OCI-LY3 (cell line): ENCODE measurements at regions not wholly inside any gene's neighbourhood (a gene's known extent, or its start where the extent isn't known, plus 50 kb on each side); places are given as distances from the start of the nearest gene placed in this dataset.

Experiments
- CTCF ChIP-seq: fragments of 200-600, 300-600 bp; sonication (generic); IDR thresholded peaks from 2 replicates; pipeline ENCODE4 v1.5.1; 2014; ENCODE audit warnings: antibody characterized with exemption, low read length, low read depth
- EZH2phosphoT487 ChIP-seq: fragments of 200-600 bp; shearing (Covaris generic); IDR thresholded peaks from 2 replicates; pipeline ENCODE4 v1.6.1; 2018; ENCODE audit warnings: antibody characterized with exemption, mixed run types, low read depth

DNA sequence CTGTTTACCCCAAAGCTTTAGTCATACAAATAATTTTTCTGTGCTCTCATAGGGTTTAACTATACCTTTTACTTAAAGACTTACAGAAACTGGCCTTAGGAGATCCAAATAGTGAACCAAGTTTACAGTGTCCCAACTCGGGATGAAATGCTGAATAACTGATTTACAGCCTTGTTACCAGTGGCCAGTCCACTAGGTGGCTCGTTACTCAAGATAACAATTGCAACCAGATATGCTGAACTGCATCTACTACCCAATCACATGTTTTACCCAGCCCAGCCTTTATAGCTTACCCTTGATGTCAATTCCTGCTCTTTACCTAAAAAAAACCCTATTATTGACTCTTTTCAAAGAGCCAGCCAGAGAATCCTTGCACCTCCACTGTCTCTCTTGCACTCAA, 1148.8 kb upstream of the ADGRL4 start:
- no peak for TF ChIP-seq CTCF
- no peak for TF ChIP-seq EZH2phosphoT487
